OCI-LY3 (cell line): ENCODE measurements at regions not wholly inside any gene's neighbourhood (a gene's known extent, or its start where the extent isn't known, plus 50 kb on each side); places are given as distances from the start of the nearest gene placed in this dataset.

Experiments
- H2AFZ ChIP-seq: fragments of 200-600, 300-600 bp; shearing (Covaris generic); 2 replicates; pipeline ENCODE4 v1.6.0; 2014; ENCODE audit warnings: antibody characterized with exemption, low read depth, low read length
- H3K27ac ChIP-seq: fragments of 200-600, 300-600 bp; sonication (generic); 2 replicates; pipeline ENCODE4 v1.5.1; 2014; ENCODE audit warnings: mild to moderate bottlenecking, low read length, moderate library complexity, mixed read lengths
- H3K27me3 ChIP-seq: fragments of 200-600, 300-600 bp; sonication (generic); 2 replicates; pipeline ENCODE4 v1.6.1; 2014; ENCODE audit warnings: low read depth, low read length, mixed read lengths
- H3K36me3 ChIP-seq: fragments of 200-600, 300-600 bp; sonication (generic); replicated peaks from 2 replicates; pipeline ENCODE3; 2014; ENCODE audit warnings: low read depth, low read length, mixed read lengths
- H3K4me1 ChIP-seq: fragments of 300-600, 200-600 bp; sonication (generic); 2 replicates; pipeline ENCODE4 v1.6.1; 2014; ENCODE audit warnings: low read length, mixed read lengths
- H3K4me2 ChIP-seq: fragments of 200-600, 300-600 bp; sonication (generic); 2 replicates; pipeline ENCODE4 v1.6.1; 2014; ENCODE audit warnings: low read length, mixed read lengths
- H3K4me3 ChIP-seq: fragments of 300-600, 200-600 bp; sonication (generic); 2 replicates; pipeline ENCODE4 v1.5.1; 2014; ENCODE audit warnings: antibody characterized with exemption, mild to moderate bottlenecking, low read length, moderate library complexity
- H3K79me2 ChIP-seq: fragments of 300-600, 200-600 bp; shearing (Covaris generic); 2 replicates; pipeline ENCODE4 v1.6.1; 2014; ENCODE audit warnings: mild to moderate bottlenecking, low read length, mixed read lengths
- H3K9ac ChIP-seq: fragments of 300-600, 200-600 bp; shearing (Covaris generic); 2 replicates; pipeline ENCODE4 v1.6.0; 2014; ENCODE audit warnings: mild to moderate bottlenecking, low read length, moderate library complexity
- H3K9me3 ChIP-seq: fragments of 200-600, 300-600 bp; shearing (Covaris generic); 2 replicates; pipeline ENCODE4 v1.6.1; 2014; ENCODE audit warnings: low read length, mixed read lengths; ENCODE audit not compliant: insufficient read depth
- H4K20me1 ChIP-seq: fragments of 200-600, 300-600 bp; sonication (generic); 2 replicates; pipeline ENCODE4 v1.6.1; 2016; ENCODE audit warnings: low read length, mixed read lengths; ENCODE audit not compliant: insufficient read depth
- CTCF ChIP-seq: fragments of 200-600, 300-600 bp; sonication (generic); IDR thresholded peaks from 2 replicates; pipeline ENCODE4 v1.5.1; 2014; ENCODE audit warnings: antibody characterized with exemption, low read length, low read depth
- EZH2phosphoT487 ChIP-seq: fragments of 200-600 bp; shearing (Covaris generic); IDR thresholded peaks from 2 replicates; pipeline ENCODE4 v1.6.1; 2018; ENCODE audit warnings: antibody characterized with exemption, mixed run types, low read depth

GRCh38 chr9:135244271-135245221, 157.1 kb downstream of the OLFM1 start:
- H3K4me3 ChIP-seq: no peak overlapping the region
- no peaks in the 10 kb centered on the region; the same call in 1 of the 2 replicates for H4K20me1 ChIP-seq
- no peaks in the 10 kb centered on the region for H3K9me3 ChIP-seq
- H3K4me2 ChIP-seq: no peak overlapping the region
- H3K9ac ChIP-seq: no peak overlapping the region
- no peak overlapping the region for H3K27ac ChIP-seq
- no peak overlapping the region for H2AFZ ChIP-seq
- H3K27me3 ChIP-seq: no peaks in the 10 kb centered on the region
- no peaks in the 10 kb centered on the region for H3K36me3 ChIP-seq
- TF ChIP-seq EZH2phosphoT487: no peak
- TF ChIP-seq CTCF: no peak
- H3K79me2 ChIP-seq: no peaks in the 10 kb centered on the region
- no peaks in the 10 kb centered on the region for H3K4me1 ChIP-seq

- Histone ChIP-seq H3K27me3 (no peaks in the 10 kb centered on the region), H3K4me3 (no peak overlapping the region), H3K36me3 (no peaks in the 10 kb centered on the region), H4K20me1 (no peaks in the 10 kb centered on the region; the same call in 1 of the 2 replicates), H3K4me2 (no peak overlapping the region), H3K9me3 (no peaks in the 10 kb centered on the region), H3K9ac (no peak overlapping the region), H3K4me1 (no peaks in the 10 kb centered on the region), H3K27ac (no peak overlapping the region), H3K79me2 (no peaks in the 10 kb centered on the region), H2AFZ (no peak overlapping the region)
- TF ChIP-seq CTCF (no peak), EZH2phosphoT487 (no peak)
These were observed 158.2 kb downstream of the OLFM1 start for GRCh38 chr9:135245482-135246247.

GRCh38 chr9:135246248-135247205, 159.1 kb downstream of the OLFM1 start:
- H3K9ac ChIP-seq: no peak overlapping the region
- TF ChIP-seq CTCF: no peak
- TF ChIP-seq EZH2phosphoT487: no peak
- no peak overlapping the region for H3K27ac ChIP-seq

More at GRCh38 chr9:135246248-135247205, 159.1 kb downstream of the OLFM1 start:
- Histone ChIP-seq H3K36me3 (no peaks in the 10 kb centered on the region), H2AFZ (no peak overlapping the region), H3K79me2 (no peaks in the 10 kb centered on the region), H3K4me3 (no peak overlapping the region), H4K20me1 (no peaks in the 10 kb centered on the region; the same call in 1 of the 2 replicates), H3K27me3 (no peaks in the 10 kb centered on the region), H3K4me1 (no peaks in the 10 kb centered on the region), H3K9me3 (no peaks in the 10 kb centered on the region), H3K4me2 (no peak overlapping the region)
